ENCODE measurements at regions not wholly inside any gene's neighbourhood (a gene's known extent, or its start where the extent isn't known, plus 50 kb on each side); places are given as distances from the start of the nearest gene placed in this dataset.

GRCh38 chr16:55043499-55043898 lies 112.8 kb downstream of the IRX5 start:
- TF ChIP-seq GATA3 (IDR thresholded peaks at IDR 0.05; ENCODE audit: low read depth, low read length): no peak
- TF ChIP-seq GATA2 (IDR thresholded peaks at IDR 0.05; ENCODE audit: low read depth, low read length): no peak

Measured in SH-SY5Y (cell line).